ENCODE measurements at regions not wholly inside any gene's neighbourhood (a gene's known extent, or its start where the extent isn't known, plus 50 kb on each side); places are given as distances from the start of the nearest gene placed in this dataset.
"Not testable (repeated sequence)": the region's sequence is repeated elsewhere in the genome, so short reads cannot be mapped to it uniquely, and the experiment has no call there.

GRCh38 chr9:78383130-78383529, 86.2 kb downstream of the PSAT1 start:
- no peak for DNase-seq

DNA sequence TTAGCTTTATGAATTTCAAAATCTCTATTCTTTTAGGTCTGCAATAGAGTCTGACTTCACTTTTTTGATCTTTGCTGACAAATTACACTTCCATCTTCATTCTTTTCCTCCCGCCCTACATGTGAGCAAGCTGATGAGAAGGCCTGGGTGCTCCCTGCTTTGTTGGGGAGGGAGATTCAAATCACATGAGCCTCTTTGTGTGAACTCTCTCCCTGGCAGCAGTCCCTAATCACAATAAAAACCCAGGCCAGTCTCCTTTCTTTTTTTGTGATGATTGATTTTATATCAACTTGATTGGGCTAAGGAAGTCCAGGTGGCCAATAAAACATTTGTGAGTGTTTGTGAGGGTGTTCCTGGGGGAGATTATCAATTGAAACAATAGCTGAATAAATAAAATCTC, 89.4 kb downstream of the PSAT1 start:
- DNase-seq = no peak

GRCh38 chr9:78386773-78387172, 89.8 kb downstream of the PSAT1 start:
- no peak for DNase-seq

- DNase-seq = no peak
These were observed 96.4 kb downstream of the PSAT1 start for GRCh38 chr9:78393340-78393739.

- DNase-seq = no peak
These were observed 97.0 kb downstream of the PSAT1 start for GRCh38 chr9:78393932-78394331.

GRCh38 chr9:78396087-78396486, 99.2 kb downstream of the PSAT1 start:
- no peak for DNase-seq

- no peak for DNase-seq
These were observed 100.1 kb downstream of the PSAT1 start for GRCh38 chr9:78397045-78397444.

GRCh38 chr9:78397454-78397853, 100.5 kb downstream of the PSAT1 start:
- DNase-seq = no peak

DNA sequence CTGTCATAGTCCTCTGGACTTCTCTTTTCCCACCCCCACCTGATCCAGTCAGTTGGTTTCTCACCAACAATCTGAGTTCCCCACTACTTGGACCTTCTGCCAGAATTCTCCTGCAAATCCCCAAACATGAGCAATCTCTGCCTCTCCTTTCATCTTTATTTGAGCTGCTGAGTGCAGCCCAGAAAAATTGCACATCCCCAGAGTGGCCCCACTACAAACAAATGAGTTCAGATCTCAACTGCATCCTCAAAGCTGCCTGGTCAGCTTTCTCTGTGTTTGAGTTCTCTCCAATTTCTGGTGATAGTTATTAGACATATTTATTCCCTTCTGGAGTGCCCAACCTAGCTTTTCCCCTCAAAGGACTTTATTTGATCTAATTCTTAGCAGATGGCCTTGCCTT, 102.2 kb downstream of the PSAT1 start:
- no peak for DNase-seq

DNA sequence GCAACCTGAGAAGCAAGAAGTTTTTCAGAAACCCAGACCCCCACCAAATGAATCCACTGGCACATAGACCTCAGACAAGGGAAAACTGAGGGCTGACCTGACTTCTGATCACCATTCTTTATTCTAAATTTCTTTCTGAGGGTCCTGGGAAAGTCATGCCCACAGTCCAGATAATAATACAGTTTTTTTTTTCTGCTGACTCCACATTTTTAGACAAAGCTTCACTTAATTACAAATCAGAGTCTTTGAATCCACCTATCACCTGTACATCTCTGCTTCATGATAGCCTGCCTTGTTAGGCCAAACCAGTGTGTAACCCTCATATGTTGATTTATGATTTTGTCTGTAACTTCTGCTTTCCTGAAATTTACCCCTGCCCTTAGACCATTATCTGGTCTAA, 103.6 kb downstream of the PSAT1 start:
- no peak for DNase-seq

GRCh38 chr9:78405461-78405860, 108.5 kb downstream of the PSAT1 start:
- DNase-seq = no peak

DNA sequence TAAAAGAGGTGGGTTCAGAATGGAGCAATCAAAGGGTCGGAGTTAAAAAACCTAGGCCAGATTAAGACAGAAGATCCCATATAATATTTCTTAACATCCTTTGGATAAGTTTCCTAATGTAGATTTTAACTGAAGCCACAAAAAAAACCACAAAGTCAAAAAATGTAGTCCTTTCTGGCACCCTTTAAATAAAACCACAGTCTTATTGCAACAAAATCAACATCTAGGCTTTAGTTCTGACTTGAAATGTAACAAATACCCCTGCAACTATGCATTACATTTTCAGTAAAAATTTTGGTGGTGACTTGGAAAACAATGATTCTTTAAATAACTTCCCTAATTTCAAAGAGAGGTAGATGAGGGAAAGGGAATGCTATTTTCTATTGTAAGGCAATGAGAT, 109.2 kb downstream of the PSAT1 start:
- DNase-seq = no peak

DNA sequence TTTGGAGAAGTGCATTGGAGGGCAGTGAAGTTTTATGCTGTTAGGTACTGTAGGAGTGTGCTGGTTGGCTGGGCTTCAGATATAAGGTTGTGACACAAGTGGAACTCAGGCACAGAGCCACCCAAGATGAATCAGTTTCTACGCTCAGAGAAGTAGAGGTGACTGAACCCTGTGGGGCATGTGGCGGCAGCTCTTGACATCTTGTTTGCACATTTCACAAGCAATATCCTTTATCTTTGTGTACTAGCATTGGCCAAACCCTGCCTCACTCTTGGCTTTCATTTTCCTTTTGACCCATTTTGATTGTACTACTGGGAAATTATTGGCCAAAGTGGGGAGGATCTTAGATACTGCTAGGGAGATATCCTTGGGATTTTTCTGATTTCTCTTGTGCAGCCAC, 110.0 kb downstream of the PSAT1 start:
- no peak for DNase-seq

DNA sequence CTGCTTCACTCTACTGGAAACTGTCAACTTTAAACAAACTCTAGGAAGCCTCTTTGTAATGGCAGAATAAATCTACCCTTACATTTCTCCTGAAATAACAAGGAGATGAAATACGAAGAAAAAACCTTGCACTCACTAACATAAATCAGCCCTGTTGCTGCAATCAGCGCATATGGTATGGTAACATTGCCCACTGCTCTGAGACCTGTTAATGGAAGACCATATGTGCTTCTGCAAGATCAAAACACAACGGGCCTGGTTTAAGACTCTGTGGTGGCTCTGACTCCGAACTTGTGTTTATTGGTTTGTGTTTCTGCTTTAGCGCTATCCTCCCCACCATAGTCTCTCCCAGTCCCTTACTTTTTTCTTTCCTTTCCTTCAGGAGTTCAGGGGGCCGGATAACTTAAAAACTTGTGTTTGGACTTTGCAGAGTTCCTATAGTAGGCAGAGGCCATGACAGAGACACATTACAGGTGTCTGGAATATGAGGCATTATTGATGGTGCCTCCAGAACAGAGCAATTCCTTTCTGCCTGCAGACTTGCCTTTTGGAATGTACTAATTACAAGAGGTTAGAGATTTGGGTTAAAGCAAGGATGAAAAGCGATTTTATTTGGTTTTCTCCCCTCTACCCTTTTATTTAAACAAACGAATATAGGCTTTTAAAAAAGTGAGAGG, 110.8 kb downstream of the PSAT1 start:
- DNase-seq = no peak

DNA sequence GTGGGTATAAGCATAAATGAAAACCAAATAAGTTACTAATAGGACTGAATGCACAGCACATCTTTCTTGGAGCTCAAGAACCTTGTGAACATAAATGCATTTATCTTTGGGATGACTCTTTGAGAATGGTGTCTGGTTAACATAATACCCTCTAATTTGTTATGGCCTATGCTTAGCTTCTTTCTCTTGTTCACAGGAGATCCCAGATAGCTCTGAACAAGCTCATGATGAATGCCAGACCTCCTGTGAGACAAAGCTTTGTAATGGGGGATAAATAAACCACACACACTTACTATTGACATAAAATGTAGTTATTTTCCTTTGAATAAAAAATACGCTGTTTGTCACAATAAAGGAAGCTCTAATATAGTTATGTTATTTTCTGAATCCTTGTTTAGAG, 111.5 kb downstream of the PSAT1 start:
- DNase-seq = no peak

DNA sequence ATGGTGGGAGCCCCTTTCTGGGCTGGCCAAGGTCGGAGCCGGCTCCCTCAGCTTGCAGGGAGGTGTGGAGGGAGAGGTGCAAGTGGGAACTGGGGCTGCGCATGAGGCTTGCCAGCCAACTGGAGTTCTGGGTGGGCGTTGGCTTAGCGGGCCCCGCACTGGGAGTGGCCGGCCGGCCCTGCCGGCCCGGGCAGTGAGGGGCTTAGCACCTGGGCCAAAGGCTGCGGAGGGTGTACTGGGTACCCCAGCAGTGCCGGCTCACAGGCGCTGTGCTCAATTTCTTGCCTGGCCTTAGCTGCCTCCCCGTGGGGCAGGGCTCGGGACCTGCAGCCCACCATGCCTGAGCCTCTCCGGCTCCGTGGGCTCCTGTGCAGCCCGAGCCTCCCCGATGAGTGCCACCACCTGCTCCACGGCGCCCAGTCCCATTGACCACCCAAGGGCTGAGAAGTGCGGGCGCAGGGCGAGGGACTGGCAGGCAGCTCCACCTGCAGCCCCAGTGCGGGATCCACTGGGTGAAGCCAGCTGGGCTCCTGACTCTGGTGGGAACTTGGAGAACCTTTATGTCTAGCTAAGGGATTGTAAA, 113.1 kb downstream of the PSAT1 start:
- not testable (repeated sequence) for DNase-seq

GRCh38 chr9:78422309-78422708, 125.4 kb downstream of the PSAT1 start:
- DNase-seq = no peak

- DNase-seq = no peak
These were observed 127.4 kb downstream of the PSAT1 start for GRCh38 chr9:78424299-78424698.

DNA sequence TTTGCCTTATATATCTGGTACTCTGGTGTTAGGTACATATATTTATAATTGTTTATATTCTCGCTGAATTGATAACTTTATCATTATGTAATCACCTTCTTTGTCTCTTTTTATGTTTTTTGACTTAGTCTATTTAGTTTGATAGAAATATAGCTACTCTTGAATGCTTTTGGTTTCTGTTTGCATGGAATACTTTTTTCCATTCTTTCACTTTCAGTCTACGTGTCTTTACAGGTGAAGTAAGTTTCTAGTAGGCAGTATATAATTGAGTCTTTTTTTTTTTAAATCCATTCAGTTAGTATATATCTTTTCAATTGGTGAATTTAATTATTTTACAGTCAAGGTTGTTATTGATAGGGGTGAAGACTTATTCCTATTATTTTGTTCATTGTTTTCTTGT, 131.7 kb downstream of the PSAT1 start:
- no peak for DNase-seq

DNA sequence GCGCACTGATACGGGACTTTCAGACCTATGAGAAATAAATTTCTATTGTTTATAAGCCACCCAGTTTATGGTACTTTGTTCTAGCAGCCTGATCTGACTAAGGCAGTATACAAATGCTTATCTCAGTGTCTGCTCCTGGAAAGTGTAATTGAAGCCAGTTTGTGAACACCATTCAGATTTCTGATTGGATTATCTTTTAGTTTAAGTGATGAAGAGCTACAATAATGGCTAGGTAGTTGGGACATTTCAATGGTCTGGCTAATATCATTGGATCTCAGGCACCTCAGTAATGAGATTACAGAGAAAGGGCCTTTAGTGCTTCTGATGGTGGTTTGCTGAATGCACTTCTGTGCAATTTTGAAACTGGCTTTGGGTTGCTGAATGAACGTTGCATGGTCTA, 133.5 kb downstream of the PSAT1 start:
- DNase-seq = no peak

GRCh38 chr9:78431039-78431438, 134.1 kb downstream of the PSAT1 start:
- not testable (repeated sequence) for DNase-seq

GRCh38 chr9:78436873-78437272, 139.9 kb downstream of the PSAT1 start:
- DNase-seq = no peak

DNA sequence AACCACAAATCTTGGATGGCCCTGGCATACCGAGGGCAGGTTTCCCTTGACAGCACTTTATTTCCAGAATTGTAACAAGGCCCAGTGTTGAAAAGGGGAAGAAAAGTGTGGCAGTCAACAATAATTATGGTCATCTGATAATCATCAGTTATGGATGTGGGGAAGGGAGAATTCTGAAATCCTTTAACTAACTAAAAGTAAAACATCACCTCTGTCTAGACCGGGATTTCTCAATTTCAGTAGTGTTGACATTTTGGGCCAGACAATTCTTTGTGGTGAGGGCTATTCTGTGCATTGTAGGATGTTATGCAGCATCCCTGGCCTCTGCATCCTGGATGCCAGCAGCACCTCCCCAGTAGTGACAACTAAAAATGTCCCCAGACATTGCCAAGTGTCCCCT, 140.4 kb downstream of the PSAT1 start:
- DNase-seq = no peak

DNA sequence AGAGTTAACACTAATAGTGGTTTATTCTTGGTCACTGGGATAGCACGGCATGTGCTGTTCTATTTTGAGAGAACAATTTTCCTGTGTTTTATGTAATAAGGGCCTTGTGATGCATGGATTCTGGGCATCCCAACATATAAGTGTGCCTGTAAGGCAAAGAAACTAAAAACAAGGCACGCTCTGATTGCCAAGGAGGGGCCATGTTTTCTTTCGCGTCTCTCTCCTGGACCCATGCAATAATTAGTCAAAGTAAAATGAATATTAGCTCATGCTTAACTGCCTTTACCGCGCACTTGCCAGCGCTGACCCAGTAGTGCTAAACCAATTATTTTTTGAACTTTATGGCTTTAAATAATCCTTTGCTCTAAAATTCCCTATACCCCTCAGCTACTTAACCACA, 140.9 kb downstream of the PSAT1 start:
- DNase-seq = no peak

DNA sequence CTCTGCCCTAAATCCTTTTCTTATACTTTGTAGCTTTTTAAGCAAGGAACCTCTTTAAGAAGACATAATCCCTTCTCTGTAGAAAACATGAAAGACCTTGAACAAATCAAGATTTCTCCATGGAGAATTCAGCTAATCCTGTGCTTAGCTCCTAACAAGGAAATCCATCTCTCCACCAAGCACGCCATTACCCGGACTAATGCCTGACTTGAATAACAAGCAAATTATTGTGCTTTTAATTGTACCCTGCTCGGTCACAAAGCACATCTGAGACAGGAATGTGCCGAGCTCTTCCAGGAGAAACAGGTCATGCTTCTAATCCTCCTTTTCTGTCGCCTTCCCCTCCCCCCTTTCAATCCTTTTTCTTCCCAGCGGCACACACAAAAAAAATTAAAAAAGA, 141.3 kb downstream of the PSAT1 start:
- DNase-seq = no peak
